WTC11 (cell line): ENCODE measurements at regions not wholly inside any gene's neighbourhood (a gene's known extent, or its start where the extent isn't known, plus 50 kb on each side); places are given as distances from the start of the nearest gene placed in this dataset.

Experiments
- ATF3 ChIP-seq: sonication (generic); formaldehyde crosslinking; conservative IDR thresholded peaks from 2 replicates; pipeline ENCODE4 v1.8.1; 2022; ENCODE audit warnings: mild to moderate bottlenecking, missing genetic modification reagents
- CTCF ChIP-seq: fragments of 200-600 bp; IDR thresholded peaks from 2 replicates; pipeline ENCODE4 v1.8.0; 2022; ENCODE audit warnings: antibody characterized with exemption
- FOXJ3 ChIP-seq: sonication (generic); formaldehyde crosslinking; IDR thresholded peaks from 2 replicates; pipeline ENCODE4 v1.9.0; 2021; ENCODE audit warnings: missing genetic modification reagents, mild to moderate bottlenecking, borderline replicate concordance
- GTF2I ChIP-seq: fragments of 250-450 bp; sonication (Bioruptor Pico); conservative IDR thresholded peaks from 2 replicates; pipeline ENCODE4 v1.4.0; 2021; ENCODE audit warnings: mild to moderate bottlenecking
- HMGXB4 ChIP-seq: sonication (generic); formaldehyde crosslinking; IDR thresholded peaks from 2 replicates; pipeline ENCODE4 v1.8.1; 2023; ENCODE audit warnings: mild to moderate bottlenecking, moderate library complexity, missing genetic modification reagents
- JUN ChIP-seq: sonication (generic); formaldehyde crosslinking; IDR thresholded peaks from 2 replicates; pipeline ENCODE4 v1.8.0; 2023; ENCODE audit warnings: mild to moderate bottlenecking, missing genetic modification reagents
- MAX ChIP-seq: sonication (generic); formaldehyde crosslinking; IDR thresholded peaks from 2 replicates; pipeline ENCODE4 v1.8.0; 2022; ENCODE audit warnings: mild to moderate bottlenecking, missing genetic modification reagents
- NR1H2 ChIP-seq: sonication (generic); formaldehyde crosslinking; IDR thresholded peaks from 2 replicates; pipeline ENCODE4 v1.9.0; 2021; ENCODE audit warnings: mild to moderate bottlenecking, moderate library complexity, missing genetic modification reagents
- NR2C2 ChIP-seq: sonication (generic); formaldehyde crosslinking; IDR thresholded peaks from 2 replicates; pipeline ENCODE4 v1.8.0; 2022; ENCODE audit warnings: mild to moderate bottlenecking, missing genetic modification reagents
- PRDM15 ChIP-seq: sonication (generic); formaldehyde crosslinking; IDR thresholded peaks from 2 replicates; pipeline ENCODE4 v1.8.0; 2022; ENCODE audit warnings: missing genetic modification reagents
- SP1 ChIP-seq: sonication (generic); formaldehyde crosslinking; conservative IDR thresholded peaks from 2 replicates; pipeline ENCODE4 v1.8.1; 2022; ENCODE audit warnings: missing genetic modification reagents
- ZMAT4 ChIP-seq: fragments of 250-450 bp; sonication (Bioruptor Pico); IDR thresholded peaks from 2 replicates; pipeline ENCODE4 v1.9.0; 2021; ENCODE audit warnings: mild to moderate bottlenecking
- ZNF512 ChIP-seq: sonication (generic); formaldehyde crosslinking; IDR thresholded peaks from 2 replicates; pipeline ENCODE4 v1.8.1; 2022; ENCODE audit warnings: missing genetic modification reagents, borderline replicate concordance
- ZNF532 ChIP-seq: fragments of 250-450 bp; sonication (Bioruptor Pico); IDR thresholded peaks from 2 replicates; pipeline ENCODE4 v1.9.0; 2021; ENCODE audit warnings: mild to moderate bottlenecking, borderline replicate concordance

GRCh38 chr15:31442699-31443111, 116.1 kb downstream of the KLF13 start:
- no peak for TF ChIP-seq PRDM15 (CRISPR knock-in tag)
- TF ChIP-seq MAX (CRISPR knock-in tag) = no peak
- no peak for TF ChIP-seq CTCF
- no peak for TF ChIP-seq ZMAT4 (CRISPR knock-in tag)
- no peak for TF ChIP-seq ZNF512 (CRISPR knock-in tag)
- no peak for TF ChIP-seq FOXJ3
- no peak for TF ChIP-seq GTF2I (CRISPR knock-in tag)
- TF ChIP-seq JUN (CRISPR knock-in tag) = no peak
- TF ChIP-seq ATF3 (CRISPR knock-in tag) = no peak
- no peak for TF ChIP-seq NR2C2 (CRISPR knock-in tag)
- TF ChIP-seq ZNF532 (CRISPR knock-in tag) = no peak
- TF ChIP-seq HMGXB4 (CRISPR knock-in tag) = no peak
- no peak for TF ChIP-seq SP1 (CRISPR knock-in tag)
- no peak for TF ChIP-seq NR1H2 (CRISPR knock-in tag)
